ENCODE measurements at regions not wholly inside any gene's neighbourhood (a gene's known extent, or its start where the extent isn't known, plus 50 kb on each side); places are given as distances from the start of the nearest gene placed in this dataset.

DNA sequence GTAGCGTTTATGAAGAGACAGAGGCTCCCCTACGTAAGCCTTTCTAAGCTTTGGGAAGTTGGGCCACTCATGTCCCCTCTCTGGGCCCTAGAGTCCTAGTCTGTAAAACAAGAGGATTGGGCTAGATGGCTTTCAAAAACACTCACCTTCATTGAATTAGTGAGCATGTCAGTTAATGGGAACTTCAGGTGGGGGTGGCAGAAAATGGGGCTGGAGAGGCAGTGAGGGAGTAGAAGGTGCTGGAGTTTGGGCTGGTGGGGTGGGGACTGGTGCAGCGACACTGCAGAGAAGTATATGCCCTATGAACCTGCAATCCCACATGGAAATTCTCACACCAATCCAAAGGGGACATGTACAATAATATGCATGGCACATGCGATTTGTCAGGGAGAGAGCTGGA, 182.7 kb downstream of the C1orf94 start:
- TF ChIP-seq, protein P1, sequence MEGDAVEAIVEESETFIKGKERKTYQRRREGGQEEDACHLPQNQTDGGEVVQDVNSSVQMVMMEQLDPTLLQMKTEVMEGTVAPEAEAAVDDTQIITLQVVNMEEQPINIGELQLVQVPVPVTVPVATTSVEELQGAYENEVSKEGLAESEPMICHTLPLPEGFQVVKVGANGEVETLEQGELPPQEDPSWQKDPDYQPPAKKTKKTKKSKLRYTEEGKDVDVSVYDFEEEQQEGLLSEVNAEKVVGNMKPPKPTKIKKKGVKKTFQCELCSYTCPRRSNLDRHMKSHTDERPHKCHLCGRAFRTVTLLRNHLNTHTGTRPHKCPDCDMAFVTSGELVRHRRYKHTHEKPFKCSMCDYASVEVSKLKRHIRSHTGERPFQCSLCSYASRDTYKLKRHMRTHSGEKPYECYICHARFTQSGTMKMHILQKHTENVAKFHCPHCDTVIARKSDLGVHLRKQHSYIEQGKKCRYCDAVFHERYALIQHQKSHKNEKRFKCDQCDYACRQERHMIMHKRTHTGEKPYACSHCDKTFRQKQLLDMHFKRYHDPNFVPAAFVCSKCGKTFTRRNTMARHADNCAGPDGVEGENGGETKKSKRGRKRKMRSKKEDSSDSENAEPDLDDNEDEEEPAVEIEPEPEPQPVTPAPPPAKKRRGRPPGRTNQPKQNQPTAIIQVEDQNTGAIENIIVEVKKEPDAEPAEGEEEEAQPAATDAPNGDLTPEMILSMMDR (IDR thresholded peaks at IDR 0.05; ENCODE audit: low read depth, low read length): no peak
- TF ChIP-seq MYC (IDR thresholded peaks at IDR 0.05; ENCODE audit: low read depth, low read length) (no peak), MAX (IDR thresholded peaks at IDR 0.05; ENCODE audit: low read depth, low read length) (no peak), POLR2A (IDR thresholded peaks at IDR 0.05; ENCODE audit: extremely low read depth, insufficient read length) (no peak)

Data from NB4 (cell line).